ENCODE measurements at regions not wholly inside any gene's neighbourhood (a gene's known extent, or its start where the extent isn't known, plus 50 kb on each side); places are given as distances from the start of the nearest gene placed in this dataset.

- TF ChIP-seq FOXA2 (IDR thresholded peaks at IDR 0.05) (no peak), GABPA (IDR thresholded peaks at IDR 0.05 in 1 of 2, conservative IDR thresholded peaks at IDR 0.05 in 1 of 2) (no peak), ZBTB33 (IDR thresholded peaks at IDR 0.05) (no peak), SP1 (IDR thresholded peaks at IDR 0.05) (no peak), HNF4G (IDR thresholded peaks at IDR 0.05) (no peak), EGR1 (IDR thresholded peaks at IDR 0.05; ENCODE audit: low read depth in 2 of 2) (no peak), RXRA (IDR thresholded peaks at IDR 0.05) (no peak)
- Histone ChIP-seq H3K9ac (ENCODE audit: low read depth in 1 of 2, low read length in 2 of 2) (no peak overlapping the region), H3K36me3 (ENCODE audit: control insufficient read depth in 4 of 4, insufficient read depth in 3 of 4, low read depth in 1 of 4, low read length in 3 of 4) (no peaks in the 10 kb centered on the region), H3K27ac (ENCODE audit: low read depth in 1 of 2, low read length in 2 of 2) (no peak overlapping the region), H3K4me3 (ENCODE audit: low read depth in 1 of 3, low read length in 3 of 3) (no peak overlapping the region), H3K4me1 (ENCODE audit: control insufficient read depth in 4 of 4, insufficient read depth in 4 of 4, low read length in 3 of 4) (no peaks in the 10 kb centered on the region), H3K27me3 (ENCODE audit: control insufficient read depth in 4 of 4, insufficient read depth in 4 of 4, low read length in 3 of 4) (no peaks in the 10 kb centered on the region), H3K9me3 (ENCODE audit: control insufficient read depth in 4 of 4, low read length in 3 of 4) (no peaks in the 10 kb centered on the region)
- 93% methylated on average over 1 of the region's 1 CpG for WGBS
- DNase-seq (ENCODE audit: low spot score) = no peak
These were observed 348.4 kb upstream of the NBEA start for GRCh38 chr13:34593658-34594057.

GRCh38 chr13:34594507-34594906 lies 347.6 kb upstream of the NBEA start:
- TF ChIP-seq HNF4A (conservative IDR thresholded peaks at IDR 0.05) (no peak), ATF3 (IDR thresholded peaks at IDR 0.05) (no peak), SP1 (IDR thresholded peaks at IDR 0.05) (no peak), NR2F2 (IDR thresholded peaks at IDR 0.05) (no peak), TAF1 (conservative IDR thresholded peaks at IDR 0.05) (no peak), MAX (IDR thresholded peaks at IDR 0.05) (no peak), CTCF (IDR thresholded peaks at IDR 0.05; ENCODE audit: low read depth, low read length, missing input control) (no peak), YY1 (IDR thresholded peaks at IDR 0.05) (no peak), FOXA1 (IDR thresholded peaks at IDR 0.05) (no peak), FOXA2 (IDR thresholded peaks at IDR 0.05) (no peak), ZBTB33 (IDR thresholded peaks at IDR 0.05) (no peak), GABPA (IDR thresholded peaks at IDR 0.05 in 1 of 2, conservative IDR thresholded peaks at IDR 0.05 in 1 of 2) (no peak), REST (IDR thresholded peaks at IDR 0.05) (no peak)
- Histone ChIP-seq H3K36me3 (ENCODE audit: control insufficient read depth in 4 of 4, insufficient read depth in 3 of 4, low read depth in 1 of 4, low read length in 3 of 4) (no peaks in the 10 kb centered on the region), H3K4me1 (ENCODE audit: control insufficient read depth in 4 of 4, insufficient read depth in 4 of 4, low read length in 3 of 4) (no peaks in the 10 kb centered on the region), H3K4me3 (ENCODE audit: low read depth in 1 of 3, low read length in 3 of 3) (no peak overlapping the region), H3K9ac (ENCODE audit: low read depth in 1 of 2, low read length in 2 of 2) (no peak overlapping the region), H3K27ac (ENCODE audit: low read depth in 1 of 2, low read length in 2 of 2) (no peak overlapping the region), H3K9me3 (ENCODE audit: control insufficient read depth in 4 of 4, low read length in 3 of 4) (no peaks in the 10 kb centered on the region), H3K27me3 (ENCODE audit: control insufficient read depth in 4 of 4, insufficient read depth in 4 of 4, low read length in 3 of 4) (no peaks in the 10 kb centered on the region)
- 86% methylated on average over 5 of the region's 5 CpGs for WGBS
- DNase-seq (ENCODE audit: low spot score) = no peak

Data from liver (tissue), 8 donors.